ENCODE measurements at regions not wholly inside any gene's neighbourhood (a gene's known extent, or its start where the extent isn't known, plus 50 kb on each side); places are given as distances from the start of the nearest gene placed in this dataset.

DNA sequence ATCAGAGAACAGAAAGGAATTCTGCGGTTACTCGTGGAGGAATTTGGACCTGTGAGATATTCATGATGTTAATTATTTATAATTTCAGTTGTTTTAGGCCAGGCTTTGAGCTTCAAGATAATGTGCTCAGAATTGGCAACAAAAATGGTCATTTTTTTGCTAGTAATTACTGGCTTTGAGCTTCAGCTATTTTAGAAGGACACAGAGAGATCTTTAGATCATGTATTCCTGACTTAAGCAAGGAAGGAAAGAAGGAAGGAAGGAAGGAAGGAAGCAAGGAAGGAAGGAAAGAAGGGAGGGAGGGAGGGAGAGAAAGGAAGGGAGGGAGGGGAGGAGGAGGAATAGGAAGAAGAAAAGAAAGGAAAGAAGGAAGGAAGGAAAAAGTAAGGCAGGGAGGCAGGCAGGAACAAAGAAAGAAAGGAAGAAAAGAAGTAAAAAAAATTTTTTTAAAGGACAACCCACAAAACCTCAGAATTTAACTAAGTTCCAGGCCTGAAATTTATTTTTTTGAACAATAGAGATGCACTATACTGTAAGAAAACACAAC is 277.9 kb upstream of the KLF3 start:
- no peak overlapping the region for H2AFZ ChIP-seq (ENCODE audit: low read depth, low read length)
- H3K4me2 ChIP-seq (ENCODE audit: low read length) = no peak overlapping the region
- no peak overlapping the region for H3K27ac ChIP-seq (ENCODE audit: low read length)
- no peaks in the 10 kb centered on the region for H3F3A ChIP-seq (ENCODE audit: insufficient read depth, low read length, poor library complexity, severe bottlenecking)
- no peak for TF ChIP-seq EZH2 (IDR thresholded peaks at IDR 0.05; ENCODE audit: borderline replicate concordance, insufficient read depth, low read length, poor library complexity, severe bottlenecking)
- no peak for TF ChIP-seq POLR2AphosphoS5 (IDR thresholded peaks at IDR 0.05)
- no peak for TF ChIP-seq SMC3 (conservative IDR thresholded peaks at IDR 0.05; ENCODE audit: poor library complexity)
- no peak for TF ChIP-seq TAF1 (IDR thresholded peaks at IDR 0.05; ENCODE audit: low read depth)
- TF ChIP-seq EP300 (conservative IDR thresholded peaks at IDR 0.05; ENCODE audit: poor library complexity, severe bottlenecking) = no peak
- TF ChIP-seq RAD21 (conservative IDR thresholded peaks at IDR 0.05) = no peak
- no peak for TF ChIP-seq CTCF (IDR thresholded peaks at IDR 0.05; ENCODE audit: poor library complexity, severe bottlenecking)
- no peak for TF ChIP-seq MXI1 (conservative IDR thresholded peaks at IDR 0.05; ENCODE audit: poor library complexity, severe bottlenecking)
- TF ChIP-seq, protein P1, sequence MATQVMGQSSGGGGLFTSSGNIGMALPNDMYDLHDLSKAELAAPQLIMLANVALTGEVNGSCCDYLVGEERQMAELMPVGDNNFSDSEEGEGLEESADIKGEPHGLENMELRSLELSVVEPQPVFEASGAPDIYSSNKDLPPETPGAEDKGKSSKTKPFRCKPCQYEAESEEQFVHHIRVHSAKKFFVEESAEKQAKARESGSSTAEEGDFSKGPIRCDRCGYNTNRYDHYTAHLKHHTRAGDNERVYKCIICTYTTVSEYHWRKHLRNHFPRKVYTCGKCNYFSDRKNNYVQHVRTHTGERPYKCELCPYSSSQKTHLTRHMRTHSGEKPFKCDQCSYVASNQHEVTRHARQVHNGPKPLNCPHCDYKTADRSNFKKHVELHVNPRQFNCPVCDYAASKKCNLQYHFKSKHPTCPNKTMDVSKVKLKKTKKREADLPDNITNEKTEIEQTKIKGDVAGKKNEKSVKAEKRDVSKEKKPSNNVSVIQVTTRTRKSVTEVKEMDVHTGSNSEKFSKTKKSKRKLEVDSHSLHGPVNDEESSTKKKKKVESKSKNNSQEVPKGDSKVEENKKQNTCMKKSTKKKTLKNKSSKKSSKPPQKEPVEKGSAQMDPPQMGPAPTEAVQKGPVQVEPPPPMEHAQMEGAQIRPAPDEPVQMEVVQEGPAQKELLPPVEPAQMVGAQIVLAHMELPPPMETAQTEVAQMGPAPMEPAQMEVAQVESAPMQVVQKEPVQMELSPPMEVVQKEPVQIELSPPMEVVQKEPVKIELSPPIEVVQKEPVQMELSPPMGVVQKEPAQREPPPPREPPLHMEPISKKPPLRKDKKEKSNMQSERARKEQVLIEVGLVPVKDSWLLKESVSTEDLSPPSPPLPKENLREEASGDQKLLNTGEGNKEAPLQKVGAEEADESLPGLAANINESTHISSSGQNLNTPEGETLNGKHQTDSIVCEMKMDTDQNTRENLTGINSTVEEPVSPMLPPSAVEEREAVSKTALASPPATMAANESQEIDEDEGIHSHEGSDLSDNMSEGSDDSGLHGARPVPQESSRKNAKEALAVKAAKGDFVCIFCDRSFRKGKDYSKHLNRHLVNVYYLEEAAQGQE (IDR thresholded peaks at IDR 0.05; ENCODE audit: borderline replicate concordance) = no peak
- H4K20me1 ChIP-seq (ENCODE audit: insufficient read depth) = no peaks in the 10 kb centered on the region
- no peaks in the 10 kb centered on the region for H3K27me3 ChIP-seq (ENCODE audit: insufficient read depth, low read depth, low read length)
- no peaks in the 10 kb centered on the region for H3K36me3 ChIP-seq (ENCODE audit: insufficient read depth, low read length)
- H3K9me3 ChIP-seq (ENCODE audit: low read length) = no peaks in the 10 kb centered on the region
- H3K9ac ChIP-seq (ENCODE audit: low read length) = no peak overlapping the region
- no peak overlapping the region for H3K4me3 ChIP-seq (ENCODE audit: low read length)
- no peaks in the 10 kb centered on the region for H3K9me2 ChIP-seq (ENCODE audit: insufficient read depth, low read length)
- H3K79me2 ChIP-seq (replicated peaks; ENCODE audit: insufficient read depth, low read length) = no peaks in the 10 kb centered on the region

DNA sequence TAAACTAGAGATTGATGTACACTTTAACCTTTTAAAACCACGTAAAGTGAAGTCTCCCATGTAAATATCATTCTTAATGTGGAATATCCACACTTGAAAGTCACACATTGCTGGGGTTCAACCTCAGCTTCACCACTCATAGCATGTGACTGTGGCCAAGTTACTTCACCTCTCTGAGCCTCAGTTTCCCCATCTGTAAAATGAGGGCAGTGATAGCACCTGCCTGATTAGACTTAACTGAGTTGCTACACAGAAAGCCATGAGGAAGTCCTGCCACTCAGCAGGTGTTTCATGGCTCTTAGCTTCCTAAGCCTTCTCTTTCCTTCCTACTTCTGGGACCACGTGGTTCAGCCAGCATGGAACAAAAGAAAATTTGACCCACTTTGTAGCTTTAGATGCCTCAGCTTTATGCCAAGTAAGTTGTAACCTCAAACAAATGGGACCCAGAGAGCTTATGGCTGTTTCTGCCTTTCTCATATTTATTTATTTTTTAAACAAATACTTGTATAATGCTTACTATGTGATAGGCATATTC is 277.3 kb upstream of the KLF3 start:
- no peak overlapping the region for H3K4me2 ChIP-seq (ENCODE audit: low read length)
- H3F3A ChIP-seq (ENCODE audit: insufficient read depth, low read length, poor library complexity, severe bottlenecking) = no peaks in the 10 kb centered on the region
- no peak overlapping the region for H3K9ac ChIP-seq (ENCODE audit: low read length)
- H3K79me2 ChIP-seq (replicated peaks; ENCODE audit: insufficient read depth, low read length) = no peaks in the 10 kb centered on the region
- H3K4me3 ChIP-seq (ENCODE audit: low read length) = no peak overlapping the region
- no peak overlapping the region for H2AFZ ChIP-seq (ENCODE audit: low read depth, low read length)
- H3K9me2 ChIP-seq (ENCODE audit: insufficient read depth, low read length) = no peaks in the 10 kb centered on the region
- no peak overlapping the region for H3K27ac ChIP-seq (ENCODE audit: low read length)
- H3K36me3 ChIP-seq (ENCODE audit: insufficient read depth, low read length) = no peaks in the 10 kb centered on the region
- no peaks in the 10 kb centered on the region for H3K27me3 ChIP-seq (ENCODE audit: insufficient read depth, low read depth, low read length)
- no peaks in the 10 kb centered on the region for H3K9me3 ChIP-seq (ENCODE audit: low read length)
- no peaks in the 10 kb centered on the region for H4K20me1 ChIP-seq (ENCODE audit: insufficient read depth)
- TF ChIP-seq, protein P1 (IDR thresholded peaks at IDR 0.05; ENCODE audit: borderline replicate concordance) = no peak
- no peak for TF ChIP-seq CTCF (IDR thresholded peaks at IDR 0.05; ENCODE audit: poor library complexity, severe bottlenecking)
- no peak for TF ChIP-seq TAF1 (IDR thresholded peaks at IDR 0.05; ENCODE audit: low read depth)
- TF ChIP-seq MXI1 (conservative IDR thresholded peaks at IDR 0.05; ENCODE audit: poor library complexity, severe bottlenecking) = no peak
